ENCODE measurements at regions not wholly inside any gene's neighbourhood (a gene's known extent, or its start where the extent isn't known, plus 50 kb on each side); places are given as distances from the start of the nearest gene placed in this dataset.

DNA sequence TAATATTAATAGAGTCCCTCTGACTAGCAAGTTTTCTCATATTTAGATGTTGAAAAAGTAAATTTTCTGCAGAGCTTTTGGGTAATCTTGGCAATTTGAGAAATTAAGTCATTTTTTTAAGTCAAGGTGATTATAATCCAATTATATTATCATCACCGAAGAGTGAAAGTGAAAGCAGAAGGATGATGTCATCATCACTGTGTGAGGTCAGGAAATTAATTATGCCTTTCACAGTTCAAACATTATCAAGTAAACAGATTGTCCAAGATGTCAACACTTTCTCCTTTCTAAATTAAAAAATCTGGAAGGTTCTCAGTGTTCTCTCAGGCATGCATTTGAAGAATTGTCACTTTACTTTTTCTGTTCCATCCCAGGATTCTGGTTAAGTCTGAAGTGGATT is 296.0 kb downstream of the TBX15 start:
- Mint-ChIP-seq H3K36me3 (no peaks in the 10 kb centered on the region), H3K4me1 (no peaks in the 10 kb centered on the region)
- no peak for ATAC-seq (ENCODE audit: low read depth in 2 of 2)

DNA sequence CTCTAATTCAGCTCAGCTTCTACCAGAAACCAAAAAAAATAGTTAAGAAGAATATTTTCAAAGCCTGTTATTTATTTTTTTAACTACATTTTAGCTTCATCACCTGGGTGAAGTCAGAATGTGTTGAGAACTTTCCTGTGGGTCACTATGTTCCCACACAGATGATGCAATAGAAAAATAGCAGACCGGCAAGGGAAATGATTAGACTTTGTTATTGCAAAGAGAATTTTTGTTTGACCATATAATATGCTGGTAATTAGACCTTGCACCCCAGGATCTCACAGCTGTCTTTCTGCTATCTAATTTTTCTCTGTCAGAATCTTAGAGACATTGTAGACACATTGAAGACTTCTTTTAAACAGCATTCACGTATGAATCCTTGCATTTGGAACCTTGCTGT is 299.3 kb downstream of the TBX15 start:
- Mint-ChIP-seq H3K9me3 (peaks cover 0 to 4% (median 0%) of the 10 kb centered on the region in 7 donors), H3K36me3 (no peaks in the 10 kb centered on the region), H3K4me1 (no peaks in the 10 kb centered on the region), H3K27me3 (no peaks in the 10 kb centered on the region), H3K4me3 (no peak overlapping the region), H3K27ac (no peak overlapping the region)
- no peak for DNase-seq
- no peak for ATAC-seq (ENCODE audit: low read depth in 2 of 2)

More for the DNA sequence above, 296.0 kb downstream of the TBX15 start:
- Mint-ChIP-seq H3K27ac (no peak overlapping the region), H3K4me3 (no peak overlapping the region), H3K27me3 (no peaks in the 10 kb centered on the region), H3K9me3 (peaks cover 0 to 9% (median 3%) of the 10 kb centered on the region in 7 donors)
- DNase-seq: no peak

GRCh38 chr1:118661769-118662320 is 326.3 kb downstream of the TBX15 start:
- Mint-ChIP-seq H3K27me3 (no peaks in the 10 kb centered on the region), H3K4me3 (no peak overlapping the region), H3K36me3 (no peaks in the 10 kb centered on the region), H3K9me3 (peaks cover 0 to 16% (median 2%) of the 10 kb centered on the region in 7 donors), H3K27ac (no peak overlapping the region), H3K4me1 (no peaks in the 10 kb centered on the region)
- no peak for ATAC-seq (ENCODE audit: low read depth in 2 of 2)
- DNase-seq: no peak

DNA sequence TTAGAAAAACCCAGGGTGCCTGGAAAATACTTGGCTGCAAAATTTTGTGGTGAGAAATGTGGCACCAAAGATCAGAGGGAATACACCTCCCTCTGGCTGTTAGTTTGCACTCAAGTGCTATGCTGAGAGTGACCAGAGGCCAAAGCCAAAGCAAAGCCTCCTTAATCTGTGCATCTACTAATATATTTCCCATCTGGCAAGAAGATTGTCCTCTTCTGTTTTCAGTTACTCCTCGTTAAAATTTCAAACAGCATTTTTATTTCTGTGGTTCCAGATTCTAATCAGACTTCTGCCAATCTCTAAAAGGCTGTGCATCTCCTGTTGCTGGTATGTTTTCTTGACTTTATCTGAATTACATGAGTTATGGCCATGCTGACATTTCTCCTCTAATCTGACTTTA is 327.4 kb downstream of the TBX15 start:
- Mint-ChIP-seq H3K27ac (no peak overlapping the region), H3K4me1 (no peaks in the 10 kb centered on the region), H3K27me3 (no peaks in the 10 kb centered on the region), H3K36me3 (no peaks in the 10 kb centered on the region), H3K9me3 (peaks cover 0 to 18% (median 4%) of the 10 kb centered on the region in 7 donors), H3K4me3 (no peak overlapping the region)
- ATAC-seq (ENCODE audit: low read depth in 2 of 2): no peak
- DNase-seq: no peak

- Mint-ChIP-seq H3K4me1 (no peaks in the 10 kb centered on the region), H3K4me3 (no peak overlapping the region), H3K27me3 (no peaks in the 10 kb centered on the region), H3K9me3 (peaks cover 0 to 25% (median 4%) of the 10 kb centered on the region in 7 donors), H3K27ac (peak overlapping the region in 1 of 6 donors; percentile 43), H3K36me3 (no peaks in the 10 kb centered on the region)
- DNase-seq (no peak), ATAC-seq (ENCODE audit: low read depth in 2 of 2) (no peak)
Observed at GRCh38 chr1:118659646-118660045, 328.5 kb downstream of the TBX15 start.

GRCh38 chr1:118650107-118650807 is 337.9 kb downstream of the TBX15 start:
- DNase-seq: no peak
- ATAC-seq (ENCODE audit: low read depth in 2 of 2): no peak
- Mint-ChIP-seq H3K36me3 (no peaks in the 10 kb centered on the region), H3K27ac (no peak overlapping the region), H3K27me3 (no peaks in the 10 kb centered on the region), H3K4me1 (no peaks in the 10 kb centered on the region), H3K9me3 (peaks cover 2 to 14% (median 5%) of the 10 kb centered on the region in 7 donors), H3K4me3 (no peak overlapping the region)

DNA sequence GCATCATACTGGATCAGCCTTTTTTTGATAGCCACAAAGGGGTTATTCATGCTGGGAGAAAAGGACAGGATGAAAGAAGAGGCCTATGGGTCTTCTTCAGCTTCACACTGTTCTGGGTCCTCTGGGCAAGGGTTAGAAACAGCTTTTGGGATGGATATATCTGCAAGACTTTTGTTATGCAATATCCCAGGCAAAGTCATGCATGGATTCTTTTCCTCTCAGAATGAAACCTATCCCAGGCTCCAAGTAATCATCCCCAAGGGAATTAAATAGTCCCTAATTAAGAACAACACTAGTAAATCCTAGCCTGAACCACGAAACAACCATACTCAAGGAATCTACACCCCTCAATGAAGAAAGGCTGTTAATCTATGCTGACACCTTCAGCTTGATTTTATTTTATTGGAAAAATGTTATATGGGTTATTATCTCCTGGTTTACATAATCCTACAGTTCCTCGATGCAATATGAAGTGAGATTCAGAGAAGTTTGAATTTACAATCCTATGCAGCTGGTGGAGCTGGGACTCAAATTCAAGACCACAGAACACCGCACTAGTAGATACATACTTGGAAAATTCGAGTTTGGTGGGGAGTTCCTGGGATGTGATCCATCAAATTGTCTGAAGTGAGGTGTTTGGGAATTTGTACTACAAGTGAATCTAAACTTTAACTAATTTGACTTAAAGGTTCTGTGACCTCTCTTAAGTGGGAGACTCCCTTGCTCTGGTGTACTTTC is 338.6 kb downstream of the TBX15 start:
- H3K27ac Mint-ChIP-seq: no peak overlapping the region
- DNase-seq (no peak), ATAC-seq (ENCODE audit: low read depth in 2 of 2) (no peak)
- no peaks in the 10 kb centered on the region for H3K4me1 Mint-ChIP-seq
- H3K27me3 Mint-ChIP-seq: no peaks in the 10 kb centered on the region
- no peak overlapping the region for H3K4me3 Mint-ChIP-seq
- peaks cover 0 to 11% (median 2%) of the 10 kb centered on the region in 7 donors for H3K9me3 Mint-ChIP-seq
- no peaks in the 10 kb centered on the region for H3K36me3 Mint-ChIP-seq

GRCh38 chr1:118636004-118636403 is 352.1 kb downstream of the TBX15 start:
- Mint-ChIP-seq H3K4me1 (no peaks in the 10 kb centered on the region), H3K27ac (no peak overlapping the region), H3K4me3 (no peak overlapping the region), H3K9me3 (peaks cover 2 to 24% (median 11%) of the 10 kb centered on the region in 7 donors), H3K36me3 (peaks cover 3 to 10% of the 10 kb centered on the region in 2 donors), H3K27me3 (no peaks in the 10 kb centered on the region)
- DNase-seq (no peak), ATAC-seq (ENCODE audit: low read depth in 2 of 2) (no peak)

DNA sequence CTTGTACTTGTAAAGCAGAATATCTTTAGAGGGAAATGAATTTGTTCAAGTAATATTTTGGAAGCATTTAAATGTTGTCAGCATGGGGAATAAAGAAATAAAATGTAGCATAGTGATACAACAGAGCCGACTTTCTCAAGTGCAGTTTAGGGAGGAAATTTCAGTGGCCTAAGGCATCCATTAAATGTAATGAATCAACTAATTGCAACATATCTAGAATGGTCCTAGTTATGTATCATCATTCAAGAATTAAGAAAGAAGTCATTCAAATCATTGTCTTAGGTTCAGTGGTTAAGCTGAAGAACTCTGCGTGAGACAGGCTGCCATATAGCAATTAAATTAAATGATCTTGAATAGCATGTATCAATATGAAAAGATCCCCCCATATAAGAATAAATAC is 360.7 kb downstream of the TBX15 start:
- Mint-ChIP-seq H3K27ac (no peak overlapping the region), H3K9me3 (peaks cover 0 to 19% (median 3%) of the 10 kb centered on the region in 7 donors), H3K4me3 (no peak overlapping the region), H3K27me3 (no peaks in the 10 kb centered on the region), H3K4me1 (no peaks in the 10 kb centered on the region), H3K36me3 (no peaks in the 10 kb centered on the region)
- DNase-seq (no peak), ATAC-seq (ENCODE audit: low read depth in 2 of 2) (no peak)

- Mint-ChIP-seq H3K27me3 (no peaks in the 10 kb centered on the region), H3K36me3 (no peaks in the 10 kb centered on the region), H3K4me3 (no peak overlapping the region), H3K9me3 (peaks cover 0 to 17% (median 5%) of the 10 kb centered on the region in 7 donors), H3K27ac (no peak overlapping the region), H3K4me1 (no peaks in the 10 kb centered on the region)
- ATAC-seq (ENCODE audit: low read depth in 2 of 2) (no peak), DNase-seq (no peak)
Observed at GRCh38 chr1:118621839-118622238, 366.3 kb downstream of the TBX15 start.

- Mint-ChIP-seq H3K4me3 (no peak overlapping the region), H3K4me1 (no peaks in the 10 kb centered on the region), H3K9me3 (peaks cover 0 to 20% (median 4%) of the 10 kb centered on the region in 7 donors), H3K27ac (no peak overlapping the region), H3K27me3 (no peaks in the 10 kb centered on the region), H3K36me3 (no peaks in the 10 kb centered on the region)
- ATAC-seq (ENCODE audit: low read depth in 2 of 2) (no peak), DNase-seq (no peak)
Observed at GRCh38 chr1:118618618-118619340, 369.4 kb downstream of the TBX15 start.

GRCh38 chr1:118617916-118618315 is 370.2 kb downstream of the TBX15 start:
- peaks cover 0 to 22% (median 3%) of the 10 kb centered on the region in 7 donors for H3K9me3 Mint-ChIP-seq
- no peak overlapping the region for H3K4me3 Mint-ChIP-seq
- DNase-seq: no peak
- H3K27ac Mint-ChIP-seq: no peak overlapping the region
- no peak for ATAC-seq (ENCODE audit: low read depth in 2 of 2)
- no peaks in the 10 kb centered on the region for H3K4me1 Mint-ChIP-seq
- no peaks in the 10 kb centered on the region for H3K36me3 Mint-ChIP-seq
- no peaks in the 10 kb centered on the region for H3K27me3 Mint-ChIP-seq

GRCh38 chr1:118615066-118615465 is 373.1 kb downstream of the TBX15 start:
- Mint-ChIP-seq H3K4me3 (no peak overlapping the region), H3K27me3 (no peaks in the 10 kb centered on the region), H3K4me1 (no peaks in the 10 kb centered on the region), H3K36me3 (no peaks in the 10 kb centered on the region), H3K9me3 (peaks cover 0 to 27% (median 6%) of the 10 kb centered on the region in 7 donors), H3K27ac (peak overlapping the region in 1 of 6 donors; percentile 5)
- DNase-seq (no peak), ATAC-seq (ENCODE audit: low read depth in 2 of 2) (no peak)

All from naive B cell (primary cell).